SK-N-SH treated with all-trans-retinoic acid at 6 μM for 48 hours (cell line): ENCODE measurements at regions not wholly inside any gene's neighbourhood (a gene's known extent, or its start where the extent isn't known, plus 50 kb on each side); places are given as distances from the start of the nearest gene placed in this dataset.
"Not testable (repeated sequence)": the region's sequence is repeated elsewhere in the genome, so short reads cannot be mapped to it uniquely, and the experiment has no call there.

Experiments used
- ATAC-seq: fragments of 200-7000 bp; cut with Tn5 transposase; 3 replicates; pipeline ENCODE4 v1.9.1; 2020; ENCODE audit warnings: mild to moderate bottlenecking, moderate library complexity
- ARNTL ChIP-seq: fragments of 450-650 bp; formaldehyde crosslinking; IDR thresholded peaks from 2 replicates; pipeline ENCODE4 v1.5.0; 2020; ENCODE audit warnings: low read depth, mild to moderate bottlenecking, moderate library complexity, borderline replicate concordance
- CSDC2 ChIP-seq: fragments of 250-450 bp; sonication (Bioruptor Pico); IDR thresholded peaks from 2 replicates; pipeline ENCODE4 v1.5.0; 2020; ENCODE audit warnings: mild to moderate bottlenecking, moderate library complexity
- ESRRG ChIP-seq: fragments of 250-450 bp; sonication (Bioruptor Pico); IDR thresholded peaks from 2 replicates; pipeline ENCODE4 v1.6.1; 2021; ENCODE audit warnings: mild to moderate bottlenecking
- GLIS3 ChIP-seq: fragments of 250-450 bp; sonication (Bioruptor Pico); IDR thresholded peaks from 2 replicates; pipeline ENCODE4 v1.5.0; 2020; ENCODE audit warnings: mild to moderate bottlenecking, moderate library complexity
- ISL1 ChIP-seq: fragments of 250-450 bp; sonication (Bioruptor Pico); IDR thresholded peaks from 2 replicates; pipeline ENCODE4 v2.1.2; 2022; ENCODE audit warnings: mild to moderate bottlenecking, moderate library complexity
- OSR1 ChIP-seq: fragments of 250-450 bp; sonication (Bioruptor Pico); IDR thresholded peaks from 2 replicates; pipeline ENCODE4 v1.8.0; 2022; ENCODE audit warnings: moderate library complexity, mild to moderate bottlenecking, inconsistent platforms
- PPARA ChIP-seq: fragments of 250-450 bp; sonication (Bioruptor Pico); IDR thresholded peaks from 2 replicates; pipeline ENCODE4 v1.5.0; 2020; ENCODE audit warnings: mild to moderate bottlenecking, borderline replicate concordance
- SNAI2 ChIP-seq: fragments of 250-450 bp; sonication (Bioruptor Pico); IDR thresholded peaks from 2 replicates; pipeline ENCODE4 v1.5.0; 2020; ENCODE audit warnings: mild to moderate bottlenecking, moderate library complexity
- TOX ChIP-seq: fragments of 250-450 bp; sonication (Bioruptor Pico); IDR thresholded peaks from 2 replicates; pipeline ENCODE4 v1.8.0; 2021; ENCODE audit warnings: mild to moderate bottlenecking, moderate library complexity, borderline replicate concordance
- TSHZ2 ChIP-seq: fragments of 250-450 bp; sonication (Bioruptor Pico); IDR thresholded peaks from 2 replicates; pipeline ENCODE4 v1.5.0; 2020; ENCODE audit warnings: mild to moderate bottlenecking, moderate library complexity
- ZFP3 ChIP-seq: fragments of 250-450 bp; sonication (Bioruptor Pico); IDR thresholded peaks from 2 replicates; pipeline ENCODE4 v1.5.0; 2020; ENCODE audit warnings: mild to moderate bottlenecking, moderate library complexity
- ZFP30 ChIP-seq: fragments of 450-650 bp; formaldehyde crosslinking; IDR thresholded peaks from 2 replicates; pipeline ENCODE4 v1.5.0; 2022; ENCODE audit warnings: mild to moderate bottlenecking, moderate library complexity
- ZNF565 ChIP-seq: fragments of 450-650 bp; formaldehyde crosslinking; conservative IDR thresholded peaks from 2 replicates; pipeline ENCODE4 v1.5.0; 2020; ENCODE audit warnings: low read depth, mild to moderate bottlenecking, moderate library complexity
- ZNF70 ChIP-seq: fragments of 450-650 bp; formaldehyde crosslinking; IDR thresholded peaks from 2 replicates; pipeline ENCODE4 v1.5.0; 2020; ENCODE audit warnings: mild to moderate bottlenecking, moderate library complexity
- ZNF8 ChIP-seq: fragments of 450-650 bp; formaldehyde crosslinking; IDR thresholded peaks from 2 replicates; pipeline ENCODE4 v1.5.0; 2020; ENCODE audit warnings: mild to moderate bottlenecking, moderate library complexity
- TF ChIP-seq, protein P1 (sequence below): fragments of 250-450 bp; sonication (Bioruptor Pico); IDR thresholded peaks from 2 replicates; pipeline ENCODE4 v1.8.0; 2021; ENCODE audit warnings: low read depth, mild to moderate bottlenecking, moderate library complexity, borderline replicate concordance
- TF ChIP-seq, protein P2 (sequence below): fragments of 250-450 bp; sonication (Bioruptor Pico); IDR thresholded peaks from 2 replicates; pipeline ENCODE4 v1.8.0; 2020; ENCODE audit warnings: mild to moderate bottlenecking, moderate library complexity, borderline replicate concordance
- TF ChIP-seq, protein P3 (sequence below): fragments of 250-450 bp; sonication (Bioruptor Pico); IDR thresholded peaks from 2 replicates; pipeline ENCODE4 v1.5.1; 2021; ENCODE audit warnings: mild to moderate bottlenecking, moderate library complexity

DNA sequence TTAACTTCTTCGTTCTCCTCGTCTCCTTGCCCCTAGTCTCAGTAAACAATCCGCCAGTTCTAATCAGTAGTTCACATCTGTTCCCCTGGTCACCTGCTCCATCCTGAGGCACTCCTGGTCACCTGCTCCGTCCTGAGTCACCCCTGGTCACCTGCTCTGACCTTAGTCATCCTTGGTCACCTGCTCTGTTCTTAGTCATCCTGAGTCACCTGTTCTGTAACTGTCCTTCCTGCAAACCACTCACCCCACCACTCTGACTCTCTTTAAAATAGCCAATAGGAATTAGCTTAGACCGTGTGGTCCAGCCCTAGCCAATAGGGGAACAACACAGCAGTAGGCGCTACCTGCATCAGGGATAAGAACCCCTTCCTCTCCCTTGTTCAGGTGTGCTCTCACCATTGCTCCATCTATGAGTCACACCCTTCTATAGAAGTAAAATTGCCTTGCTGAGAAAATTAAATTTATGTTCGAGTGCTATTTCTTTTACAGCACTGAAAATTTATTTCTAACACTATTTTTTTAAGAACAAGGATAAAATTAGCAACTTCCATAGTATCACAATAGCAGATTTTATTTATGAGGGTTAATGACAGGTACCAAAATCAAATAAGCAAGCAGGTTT, 237.6 kb upstream of the DIO3 start:
- not testable (repeated sequence) for ATAC-seq

DNA sequence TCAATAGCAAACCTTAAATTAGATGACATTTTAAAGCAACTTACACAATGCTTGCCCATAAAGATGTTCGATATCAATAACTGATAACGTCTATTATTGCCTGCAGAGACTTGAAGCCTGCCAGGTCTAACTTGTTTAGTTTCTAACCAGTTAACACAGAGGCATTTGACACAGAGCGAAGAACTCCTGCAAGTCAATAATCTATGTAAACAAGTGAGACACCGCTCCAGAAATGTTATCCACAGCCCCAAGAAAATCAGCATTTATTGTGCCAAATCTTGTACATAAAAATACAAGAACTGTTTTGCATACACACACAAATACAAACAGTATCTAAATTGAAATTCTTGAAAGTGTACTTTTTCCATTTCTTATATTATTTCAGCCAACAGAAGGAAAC, 236.0 kb upstream of the DIO3 start:
- TF ChIP-seq PPARA (no peak), ZNF8 (CRISPR knock-in tag) (no peak), ZFP3 (no peak), ISL1 (CRISPR knock-in tag) (no peak), OSR1 (CRISPR knock-in tag) (no peak), TOX (CRISPR knock-in tag) (no peak), CSDC2 (CRISPR knock-in tag) (no peak), GLIS3 (CRISPR knock-in tag) (no peak), ARNTL (CRISPR knock-in tag) (no peak), ZFP30 (CRISPR knock-in tag) (no peak), ZNF565 (CRISPR knock-in tag) (no peak), ESRRG (CRISPR knock-in tag) (no peak), TSHZ2 (CRISPR knock-in tag) (no peak)
- TF ChIP-seq, protein P1, sequence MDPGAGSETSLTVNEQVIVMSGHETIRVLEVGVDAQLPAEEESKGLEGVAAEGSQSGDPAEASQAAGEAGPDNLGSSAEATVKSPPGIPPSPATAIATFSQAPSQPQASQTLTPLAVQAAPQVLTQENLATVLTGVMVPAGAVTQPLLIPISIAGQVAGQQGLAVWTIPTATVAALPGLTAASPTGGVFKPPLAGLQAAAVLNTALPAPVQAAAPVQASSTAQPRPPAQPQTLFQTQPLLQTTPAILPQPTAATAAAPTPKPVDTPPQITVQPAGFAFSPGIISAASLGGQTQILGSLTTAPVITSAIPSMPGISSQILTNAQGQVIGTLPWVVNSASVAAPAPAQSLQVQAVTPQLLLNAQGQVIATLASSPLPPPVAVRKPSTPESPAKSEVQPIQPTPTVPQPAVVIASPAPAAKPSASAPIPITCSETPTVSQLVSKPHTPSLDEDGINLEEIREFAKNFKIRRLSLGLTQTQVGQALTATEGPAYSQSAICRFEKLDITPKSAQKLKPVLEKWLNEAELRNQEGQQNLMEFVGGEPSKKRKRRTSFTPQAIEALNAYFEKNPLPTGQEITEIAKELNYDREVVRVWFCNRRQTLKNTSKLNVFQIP (CRISPR knock-in tag): no peak
- TF ChIP-seq, protein P2, sequence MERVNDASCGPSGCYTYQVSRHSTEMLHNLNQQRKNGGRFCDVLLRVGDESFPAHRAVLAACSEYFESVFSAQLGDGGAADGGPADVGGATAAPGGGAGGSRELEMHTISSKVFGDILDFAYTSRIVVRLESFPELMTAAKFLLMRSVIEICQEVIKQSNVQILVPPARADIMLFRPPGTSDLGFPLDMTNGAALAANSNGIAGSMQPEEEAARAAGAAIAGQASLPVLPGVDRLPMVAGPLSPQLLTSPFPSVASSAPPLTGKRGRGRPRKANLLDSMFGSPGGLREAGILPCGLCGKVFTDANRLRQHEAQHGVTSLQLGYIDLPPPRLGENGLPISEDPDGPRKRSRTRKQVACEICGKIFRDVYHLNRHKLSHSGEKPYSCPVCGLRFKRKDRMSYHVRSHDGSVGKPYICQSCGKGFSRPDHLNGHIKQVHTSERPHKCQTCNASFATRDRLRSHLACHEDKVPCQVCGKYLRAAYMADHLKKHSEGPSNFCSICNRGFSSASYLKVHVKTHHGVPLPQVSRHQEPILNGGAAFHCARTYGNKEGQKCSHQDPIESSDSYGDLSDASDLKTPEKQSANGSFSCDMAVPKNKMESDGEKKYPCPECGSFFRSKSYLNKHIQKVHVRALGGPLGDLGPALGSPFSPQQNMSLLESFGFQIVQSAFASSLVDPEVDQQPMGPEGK: no peak
- no peak for ATAC-seq

DNA sequence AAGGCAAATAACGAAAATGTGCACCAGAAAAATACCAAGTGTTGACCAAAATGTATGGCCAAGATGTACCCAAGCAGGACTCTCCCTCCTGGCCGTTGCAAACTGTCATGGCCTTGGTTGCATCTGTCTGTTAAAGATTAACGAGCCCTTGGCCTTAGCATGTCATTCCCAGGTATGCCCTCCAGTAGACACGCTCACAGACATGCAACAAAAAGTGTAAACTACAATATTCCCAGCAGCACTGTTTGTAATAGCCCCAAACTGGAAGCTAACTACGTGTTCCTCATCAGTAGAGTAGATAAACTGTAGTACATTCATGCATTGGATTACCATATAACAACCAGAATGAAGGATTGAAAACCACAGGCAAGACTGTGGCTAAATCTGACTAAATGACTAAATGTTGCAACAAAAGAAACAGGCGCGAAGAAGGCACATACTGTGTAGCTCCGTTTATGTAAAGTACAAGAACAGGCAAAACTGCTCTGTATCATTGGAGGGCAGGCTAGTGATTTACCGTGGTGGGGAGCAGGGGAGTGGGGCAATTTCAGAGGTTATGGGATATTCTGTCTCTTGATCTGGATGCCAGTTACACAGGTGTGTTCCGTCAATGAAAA, 232.8 kb upstream of the DIO3 start:
- TF ChIP-seq TSHZ2 (CRISPR knock-in tag): no peak
- no peak for TF ChIP-seq GLIS3 (CRISPR knock-in tag)
- TF ChIP-seq TOX (CRISPR knock-in tag): no peak
- no peak for ATAC-seq

DNA sequence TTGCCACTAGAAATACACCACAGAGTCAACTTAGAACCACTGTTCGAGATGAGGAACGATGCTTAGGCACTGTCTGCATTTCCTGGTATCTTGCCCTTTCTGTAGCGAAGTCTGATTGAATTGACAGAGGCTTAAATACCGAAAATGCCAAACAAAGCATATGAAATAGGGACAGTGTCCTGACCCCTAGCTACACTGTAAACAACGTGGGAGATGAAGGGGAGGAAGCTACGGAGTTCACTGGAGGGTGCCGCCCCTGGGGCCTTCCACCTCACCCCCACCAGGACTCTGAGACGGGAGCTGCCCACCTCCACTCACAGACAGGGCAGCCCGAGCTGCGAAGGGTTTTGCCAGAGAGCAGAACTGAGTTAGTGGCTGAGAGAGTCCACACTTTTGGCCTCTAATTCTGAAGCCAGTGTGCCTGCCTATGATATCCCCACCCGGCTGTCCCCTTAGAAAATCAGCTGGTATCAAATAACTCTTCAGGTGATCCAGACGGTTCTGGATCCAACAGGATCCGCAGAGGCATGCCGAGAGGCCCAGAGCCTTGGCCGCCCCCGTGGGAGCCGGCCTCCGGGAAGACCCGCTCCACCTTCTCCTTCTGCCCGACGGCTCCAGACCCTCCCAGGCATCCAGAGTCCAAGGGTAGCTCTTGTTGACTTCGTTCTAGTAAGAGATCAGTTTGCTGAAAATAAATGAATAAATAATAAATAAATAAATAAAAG, 230.7 kb upstream of the DIO3 start:
- no peak for ATAC-seq
- TF ChIP-seq ZNF8 (CRISPR knock-in tag): no peak

DNA sequence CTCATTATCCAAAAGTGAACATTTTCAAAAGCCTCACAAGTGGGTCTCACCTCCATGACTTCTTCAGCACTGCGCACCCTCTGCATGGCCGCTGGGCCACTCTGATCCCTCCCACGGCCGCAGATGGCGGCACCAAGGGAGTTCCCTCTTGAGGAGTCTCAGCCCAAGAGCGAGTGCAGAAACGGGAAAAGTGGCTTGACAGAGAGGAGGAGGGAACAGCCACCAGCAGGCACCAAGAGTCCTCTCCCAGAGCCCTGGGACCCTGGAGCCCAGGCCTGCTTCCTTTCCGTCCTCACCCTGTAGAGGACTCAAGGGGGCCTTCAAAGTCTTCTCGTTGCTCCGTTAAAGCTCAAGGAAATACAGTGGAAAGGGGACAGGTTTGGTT, 230.2 kb upstream of the DIO3 start:
- TF ChIP-seq, protein P2: no peak
- TF ChIP-seq SNAI2 (no peak), TOX (CRISPR knock-in tag) (no peak), ZNF70 (CRISPR knock-in tag) (no peak), ESRRG (CRISPR knock-in tag) (no peak)
- TF ChIP-seq, protein P3, sequence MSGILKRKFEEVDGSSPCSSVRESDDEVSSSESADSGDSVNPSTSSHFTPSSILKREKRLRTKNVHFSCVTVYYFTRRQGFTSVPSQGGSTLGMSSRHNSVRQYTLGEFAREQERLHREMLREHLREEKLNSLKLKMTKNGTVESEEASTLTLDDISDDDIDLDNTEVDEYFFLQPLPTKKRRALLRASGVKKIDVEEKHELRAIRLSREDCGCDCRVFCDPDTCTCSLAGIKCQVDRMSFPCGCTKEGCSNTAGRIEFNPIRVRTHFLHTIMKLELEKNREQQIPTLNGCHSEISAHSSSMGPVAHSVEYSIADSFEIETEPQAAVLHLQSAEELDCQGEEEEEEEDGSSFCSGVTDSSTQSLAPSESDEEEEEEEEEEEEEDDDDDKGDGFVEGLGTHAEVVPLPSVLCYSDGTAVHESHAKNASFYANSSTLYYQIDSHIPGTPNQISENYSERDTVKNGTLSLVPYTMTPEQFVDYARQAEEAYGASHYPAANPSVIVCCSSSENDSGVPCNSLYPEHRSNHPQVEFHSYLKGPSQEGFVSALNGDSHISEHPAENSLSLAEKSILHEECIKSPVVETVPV (CRISPR knock-in tag): no peak
- no peak for ATAC-seq
